MM.1S (cell line): ENCODE measurements at regions not wholly inside any gene's neighbourhood (a gene's known extent, or its start where the extent isn't known, plus 50 kb on each side); places are given as distances from the start of the nearest gene placed in this dataset.

Experiments
- DNase-seq: peaks from one replicate; pipeline ENCODE4 v3.0.0-alpha.2; 2015
- H2AFZ ChIP-seq: fragments of 300-600 bp; sonication (generic); 2 replicates; pipeline ENCODE4 v1.6.0; 2016; ENCODE audit warnings: antibody characterized with exemption, low read length
- H3F3A ChIP-seq: fragments of 300-600 bp; sonication (generic); 2 replicates; pipeline ENCODE4 v1.6.1; 2016; ENCODE audit warnings: mild to moderate bottlenecking, antibody characterized with exemption, low read length, moderate library complexity, mixed read lengths; ENCODE audit not compliant: insufficient read depth
- H3K27ac ChIP-seq: fragments of 300-600 bp; sonication (generic); 2 replicates; pipeline ENCODE4 v1.5.1; 2016; ENCODE audit warnings: mild to moderate bottlenecking, low read length
- H3K27me3 ChIP-seq: fragments of 300-600 bp; sonication (generic); replicated peaks from 2 replicates; pipeline ENCODE4 v1.6.0; 2016; ENCODE audit warnings: low read length; ENCODE audit not compliant: insufficient read depth
- H3K36me3 ChIP-seq: fragments of 300-600 bp; sonication (generic); replicated peaks from 2 replicates; pipeline ENCODE4 v1.6.1; 2016; ENCODE audit warnings: mild to moderate bottlenecking, low read length, mixed read lengths; ENCODE audit not compliant: insufficient read depth
- H3K4me1 ChIP-seq: fragments of 300-600 bp; sonication (generic); 2 replicates; pipeline ENCODE4 v1.6.1; 2016; ENCODE audit warnings: low read length, mixed read lengths
- H3K4me2 ChIP-seq: fragments of 300-600 bp; sonication (generic); 2 replicates; pipeline ENCODE4 v1.6.0; 2016; ENCODE audit warnings: low read depth, low read length
- H3K4me3 ChIP-seq: fragments of 300-600 bp; sonication (generic); 2 replicates; pipeline ENCODE4 v1.5.1; 2016; ENCODE audit warnings: low read length, mixed read lengths
- H3K79me2 ChIP-seq: fragments of 300-600 bp; sonication (generic); 2 replicates; pipeline ENCODE4 v1.6.1; 2016; ENCODE audit warnings: mixed run types, low read length, mixed read lengths
- H3K9ac ChIP-seq: fragments of 300-600 bp; sonication (generic); 2 replicates; pipeline ENCODE4 v1.6.1; 2016; ENCODE audit warnings: low read length, mixed read lengths
- H3K9me2 ChIP-seq: fragments of 300-600 bp; sonication (generic); replicated peaks from 2 replicates; pipeline ENCODE4 v1.6.1; 2016; ENCODE audit warnings: mild to moderate bottlenecking, low read length, mixed read lengths; ENCODE audit not compliant: insufficient read depth
- H3K9me3 ChIP-seq: fragments of 300-600 bp; sonication (generic); replicated peaks from 2 replicates; pipeline ENCODE4 v1.6.1; 2016; ENCODE audit warnings: mild to moderate bottlenecking, low read length, mixed read lengths; ENCODE audit not compliant: insufficient read depth
- H4K20me1 ChIP-seq: fragments of 300-600 bp; sonication (generic); 2 replicates; pipeline ENCODE4 v1.6.1; 2016; ENCODE audit warnings: mild to moderate bottlenecking, low read length, moderate library complexity, mixed read lengths; ENCODE audit not compliant: insufficient read depth
- CTCF ChIP-seq: fragments of 300-600 bp; sonication (generic); IDR thresholded peaks from 2 replicates; pipeline ENCODE4 v1.5.1; 2016; ENCODE audit warnings: antibody characterized with exemption, low read length, mixed read lengths
- EZH2 ChIP-seq: fragments of 300-600 bp; sonication (generic); optimal IDR thresholded peaks from 2 replicates; pipeline ENCODE3; 2017; ENCODE audit warnings: low read depth, mild to moderate bottlenecking, antibody characterized with exemption, low read length, mixed read lengths
- EZH2phosphoT487 ChIP-seq: fragments of 300-600 bp; sonication (generic); IDR thresholded peaks from 2 replicates; pipeline ENCODE4 v1.6.1; 2018; ENCODE audit warnings: antibody characterized with exemption, low read length

- Histone ChIP-seq H3K9ac (no peak overlapping the region), H3K79me2 (no peaks in the 10 kb centered on the region), H2AFZ (no peak overlapping the region), H3K4me3 (no peak overlapping the region), H3K4me1 (no peaks in the 10 kb centered on the region), H3K27ac (no peak overlapping the region), H3K9me3 (no peaks in the 10 kb centered on the region), H3F3A (no peaks in the 10 kb centered on the region), H3K4me2 (no peak overlapping the region), H4K20me1 (no peaks in the 10 kb centered on the region), H3K9me2 (no peaks in the 10 kb centered on the region), H3K27me3 (no peaks in the 10 kb centered on the region), H3K36me3 (no peaks in the 10 kb centered on the region)
- DNase-seq = no peak
- TF ChIP-seq EZH2phosphoT487 (no peak), EZH2 (no peak), CTCF (no peak)
Observed at GRCh38 chr4:155010376-155010775, 198.1 kb upstream of the NPY2R start.

GRCh38 chr4:155011163-155011780, 197.2 kb upstream of the NPY2R start:
- no peaks in the 10 kb centered on the region for H4K20me1 ChIP-seq

GRCh38 chr4:155012469-155012868, 196.0 kb upstream of the NPY2R start:
- Histone ChIP-seq H3K9me3 (no peaks in the 10 kb centered on the region), H4K20me1 (no peaks in the 10 kb centered on the region), H3K4me3 (no peak overlapping the region), H3K27me3 (no peaks in the 10 kb centered on the region), H2AFZ (no peak overlapping the region), H3K4me2 (no peak overlapping the region), H3K4me1 (no peaks in the 10 kb centered on the region), H3K79me2 (no peaks in the 10 kb centered on the region), H3K36me3 (no peaks in the 10 kb centered on the region), H3K9me2 (no peaks in the 10 kb centered on the region), H3K9ac (no peak overlapping the region), H3F3A (no peaks in the 10 kb centered on the region), H3K27ac (no peak overlapping the region)
- DNase-seq = no peak
- no peak for TF ChIP-seq EZH2phosphoT487
- no peak for TF ChIP-seq CTCF
- TF ChIP-seq EZH2 = no peak

More at GRCh38 chr4:155011163-155011780, 197.2 kb upstream of the NPY2R start:
- no peaks in the 10 kb centered on the region for H3F3A ChIP-seq
- no peak for TF ChIP-seq EZH2
- TF ChIP-seq CTCF = no peak
- no peak for TF ChIP-seq EZH2phosphoT487
- H3K27ac ChIP-seq = no peak overlapping the region
- H3K9me3 ChIP-seq = no peaks in the 10 kb centered on the region
- no peak overlapping the region for H3K9ac ChIP-seq
- H3K4me1 ChIP-seq = no peaks in the 10 kb centered on the region
- no peaks in the 10 kb centered on the region for H3K27me3 ChIP-seq
- no peaks in the 10 kb centered on the region for H3K9me2 ChIP-seq
- no peak for DNase-seq
- H3K4me2 ChIP-seq = no peak overlapping the region
- no peaks in the 10 kb centered on the region for H3K36me3 ChIP-seq
- no peak overlapping the region for H3K4me3 ChIP-seq
- no peaks in the 10 kb centered on the region for H3K79me2 ChIP-seq
- no peak overlapping the region for H2AFZ ChIP-seq
